Large intestine (tissue), 3 donors: ENCODE measurements at regions not wholly inside any gene's neighbourhood (a gene's known extent, or its start where the extent isn't known, plus 50 kb on each side); places are given as distances from the start of the nearest gene placed in this dataset.
"Not testable (repeated sequence)": the region's sequence is repeated elsewhere in the genome, so short reads cannot be mapped to it uniquely, and the experiment has no call there.

ENCODE experiments used
- DNase-seq, 2 donors: peaks; one replicate each; pipeline versions ENCODE4 v3.0.0 to v3.0.0-alpha.2; 2013
- H3K27ac ChIP-seq: one replicate; pipeline ENCODE4 v1.5.1; 2013; ENCODE audit warnings: low read length
- H3K27me3 ChIP-seq: 2 replicates; pipeline ENCODE4 v1.6.1; 2013; ENCODE audit warnings: low read length; ENCODE audit not compliant: control insufficient read depth, insufficient read depth
- H3K36me3 ChIP-seq: 2 replicates; pipeline ENCODE4 v1.6.1; 2013; ENCODE audit warnings: low read length; ENCODE audit not compliant: control insufficient read depth, insufficient read depth
- H3K4me1 ChIP-seq: one replicate; pipeline ENCODE4 v1.6.1; 2013; ENCODE audit warnings: low read length; ENCODE audit not compliant: control insufficient read depth, insufficient read depth
- H3K4me3 ChIP-seq: one replicate; pipeline ENCODE4 v1.5.1; 2013; ENCODE audit warnings: low read length
- H3K9me3 ChIP-seq: one replicate; pipeline ENCODE4 v1.6.1; 2013; ENCODE audit warnings: mild to moderate bottlenecking, low read depth, low read length, moderate library complexity; ENCODE audit not compliant: control insufficient read depth
- WGBS: methylation state at CpG from one replicate; pipeline ENCODE4 v1.1.5; 2013; ENCODE audit warnings: low lambda C conversion rate; ENCODE audit not compliant: insufficient coverage; 5-methylcytosine and 5-hydroxymethylcytosine counted together

- no peaks in the 10 kb centered on the region for H3K27me3 ChIP-seq
- H3K27ac ChIP-seq = no peak overlapping the region
- H3K4me1 ChIP-seq = no peaks in the 10 kb centered on the region
- no peaks in the 10 kb centered on the region for H3K36me3 ChIP-seq
- DNase-seq = peak; percentile 22 to 67
- no peak overlapping the region for H3K4me3 ChIP-seq
- no peaks in the 10 kb centered on the region for H3K9me3 ChIP-seq
Observed at GRCh38 chr3:113377158-113377557, 64.1 kb downstream of the CFAP44 start.

GRCh38 chr3:113374078-113374477 is 67.2 kb downstream of the CFAP44 start:
- Histone ChIP-seq H3K9me3 (no peaks in the 10 kb centered on the region), H3K4me3 (no peak overlapping the region), H3K27me3 (no peaks in the 10 kb centered on the region), H3K4me1 (no peaks in the 10 kb centered on the region), H3K27ac (no peak overlapping the region), H3K36me3 (no peaks in the 10 kb centered on the region)
- no peak for DNase-seq
- WGBS = no CpG with 5 or more reads among the region's 1 CpG

GRCh38 chr3:113366800-113367199 is 74.5 kb downstream of the CFAP44 start:
- WGBS = no CpG with 5 or more reads among the region's 7 CpGs
- H3K4me3 ChIP-seq, H3K9me3 ChIP-seq, DNase-seq, H3K27ac ChIP-seq, H3K27me3 ChIP-seq, H3K36me3 ChIP-seq, H3K4me1 ChIP-seq: not testable (repeated sequence)

- not testable (repeated sequence) for DNase-seq, H3K4me1 ChIP-seq, H3K4me3 ChIP-seq, H3K9me3 ChIP-seq, H3K36me3 ChIP-seq, H3K27me3 ChIP-seq, H3K27ac ChIP-seq
- WGBS = no CpG with 5 or more reads among the region's 5 CpGs
Observed at GRCh38 chr3:113355340-113355739, 86.0 kb downstream of the CFAP44 start.

GRCh38 chr3:113354307-113354706 is 87.0 kb downstream of the CFAP44 start:
- DNase-seq = no peak
- no peaks in the 10 kb centered on the region for H3K27me3 ChIP-seq
- WGBS = no CpG with 5 or more reads among the region's 1 CpG
- no peaks in the 10 kb centered on the region for H3K9me3 ChIP-seq
- H3K27ac ChIP-seq = no peak overlapping the region
- no peaks in the 10 kb centered on the region for H3K36me3 ChIP-seq
- H3K4me1 ChIP-seq = no peaks in the 10 kb centered on the region
- H3K4me3 ChIP-seq = no peak overlapping the region

DNA sequence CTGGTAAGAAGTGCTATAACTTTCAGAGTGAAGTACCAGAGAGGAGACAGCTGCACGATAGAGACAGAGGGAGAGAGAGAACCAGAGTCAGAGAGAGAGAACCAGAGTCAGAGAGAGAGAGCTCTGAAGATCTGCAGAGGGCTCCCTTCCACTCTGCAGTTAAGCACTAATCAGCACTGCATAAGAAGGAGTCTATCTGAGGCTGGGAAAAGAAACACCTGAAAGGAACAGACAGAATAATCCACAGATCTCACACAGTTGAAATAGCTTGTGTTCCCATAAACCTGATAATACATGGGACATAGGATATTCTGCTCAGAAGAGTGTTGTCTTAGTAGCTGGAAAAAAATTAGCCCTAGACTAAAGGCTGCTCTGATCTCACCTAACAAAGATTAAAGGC is 87.6 kb downstream of the CFAP44 start:
- Histone ChIP-seq H3K27ac (no peak overlapping the region), H3K4me1 (no peaks in the 10 kb centered on the region), H3K27me3 (no peaks in the 10 kb centered on the region), H3K9me3 (no peaks in the 10 kb centered on the region), H3K4me3 (no peak overlapping the region), H3K36me3 (no peaks in the 10 kb centered on the region)
- DNase-seq = no peak
- no CpG with 5 or more reads among the region's 1 CpG for WGBS

GRCh38 chr3:113340785-113341184 is 100.5 kb downstream of the CFAP44 start:
- no peaks in the 10 kb centered on the region for H3K27me3 ChIP-seq
- H3K27ac ChIP-seq = no peak overlapping the region
- no peaks in the 10 kb centered on the region for H3K9me3 ChIP-seq
- H3K36me3 ChIP-seq = no peaks in the 10 kb centered on the region
- H3K4me3 ChIP-seq = no peak overlapping the region
- DNase-seq = no peak
- no peaks in the 10 kb centered on the region for H3K4me1 ChIP-seq
- WGBS = no CpG with 5 or more reads among the region's 9 CpGs

- no peaks in the 10 kb centered on the region for H3K36me3 ChIP-seq
- H3K9me3 ChIP-seq = no peaks in the 10 kb centered on the region
- DNase-seq = no peak
- H3K4me1 ChIP-seq = no peaks in the 10 kb centered on the region
- no peak overlapping the region for H3K27ac ChIP-seq
- WGBS = no CpG with 5 or more reads among the region's 9 CpGs
- no peaks in the 10 kb centered on the region for H3K27me3 ChIP-seq
- no peak overlapping the region for H3K4me3 ChIP-seq
Observed at GRCh38 chr3:113339616-113340244, 101.6 kb downstream of the CFAP44 start.
